ENCODE measurements at regions not wholly inside any gene's neighbourhood (a gene's known extent, or its start where the extent isn't known, plus 50 kb on each side); places are given as distances from the start of the nearest gene placed in this dataset.

- TF ChIP-seq POLR2AphosphoS5 (IDR thresholded peaks at IDR 0.05) (no peak), CTCF (IDR thresholded peaks at IDR 0.05; ENCODE audit: poor library complexity, severe bottlenecking) (no peak)
Measured at GRCh38 chr4:82055156-82055555, 318.6 kb downstream of the HNRNPD start.
